GM12878 (cell line): ENCODE measurements at regions not wholly inside any gene's neighbourhood (a gene's known extent, or its start where the extent isn't known, plus 50 kb on each side); places are given as distances from the start of the nearest gene placed in this dataset.

Experiments
- ATAC-seq: fragments of 200-7000 bp; cut with Tn5 transposase; 3 replicates; pipeline ENCODE4 v1.9.1; 2020; ENCODE audit warnings: mild to moderate bottlenecking, moderate library complexity
- BruUV-seq: library from RNA; stranded (reverse); fragments of 400-500 nt; replicated peaks from 2 replicates; lab custom pipeline; 2021; lab: Mats Ljungman, UMichigan
- CTCF ChIA-PET: fragments of 300-600 bp; sonication (Branson Sonifier 250); formaldehyde crosslinking; extraction: SDS; loops from one replicate; lab custom pipeline; 2021; ENCODE audit warnings: inconsistent platforms; lab: Yijun Ruan, JAX
- POLR2A ChIA-PET: fragments of 350-600 bp; formaldehyde crosslinking; extraction: SDS; loops from one replicate; lab custom pipeline; 2021; ENCODE audit warnings: inconsistent platforms; lab: Charles Lee
- RAD21 ChIA-PET: fragments of 300-600 bp; sonication (Branson Sonifier 250); formaldehyde crosslinking; loops from one replicate; lab custom pipeline; 2023; ENCODE audit warnings: antibody characterized with exemption; ENCODE audit not compliant: unreplicated experiment; lab: Charles Lee
- SMC1A ChIA-PET: fragments of 300-600 bp; sonication (Branson Sonifier 250); formaldehyde crosslinking; loops from one replicate; lab custom pipeline; 2023; ENCODE audit not compliant: unreplicated experiment, uncharacterized antibody; lab: Charles Lee
- DNase-seq: peaks from one replicate; pipeline ENCODE4 v3.0.0-alpha.2; 2011; ENCODE audit warnings: low read depth, low spot score
- FAIRE-seq: peaks from 3 replicates; lab custom pipeline; 2011; peaks lifted over from hg19 to GRCh38; lab: Jason Lieb, UNC
- H2AFZ ChIP-seq: 2 replicates; pipeline ENCODE4 v1.6.0; 2011; ENCODE audit warnings: low read depth, low read length, control low read depth; ENCODE audit not compliant: control insufficient read depth
- H3K27ac ChIP-seq: 2 replicates; pipeline ENCODE4 v1.5.1; 2011; ENCODE audit warnings: control low read depth; ENCODE audit not compliant: control insufficient read depth, insufficient read depth
- H3K27me3 ChIP-seq, 2 experiments: replicated peaks in 1 of 2; 2 replicates each; pipeline versions ENCODE4 v1.6.0 to v1.6.1; 2011; ENCODE audit warnings: low read length in 1 of 2; ENCODE audit not compliant: control insufficient read depth in 2 of 2, insufficient read depth in 2 of 2
- H3K36me3 ChIP-seq, 2 experiments: 2 replicates each; pipeline ENCODE4 v1.5.1; 2011; ENCODE audit warnings: low read length in 1 of 2; ENCODE audit not compliant: control insufficient read depth in 2 of 2, insufficient read depth in 2 of 2
- H3K4me1 ChIP-seq: 2 replicates; pipeline ENCODE4 v1.6.1; 2011; ENCODE audit warnings: mild to moderate bottlenecking, low read length, moderate library complexity, mixed read lengths; ENCODE audit not compliant: control insufficient read depth, insufficient read depth
- H3K4me2 ChIP-seq: 2 replicates; pipeline ENCODE4 v1.6.0; 2011; ENCODE audit warnings: control low read depth; ENCODE audit not compliant: control insufficient read depth, insufficient read depth
- H3K4me3 ChIP-seq: fragments of 200-600 bp; sonication (generic); 2 replicates; pipeline ENCODE4 v1.5.1; 2016
- H3K79me2 ChIP-seq: 2 replicates; pipeline ENCODE4 v1.6.0; 2011; ENCODE audit warnings: low read length; ENCODE audit not compliant: control insufficient read depth, insufficient read depth
- H3K9ac ChIP-seq: 2 replicates; pipeline ENCODE4 v1.8.0; 2011; ENCODE audit warnings: low read length, control low read depth, mixed read lengths; ENCODE audit not compliant: control insufficient read depth, insufficient read depth
- H3K9me3 ChIP-seq: replicated peaks from 3 replicates; pipeline ENCODE4 v1.5.1; 2011; ENCODE audit warnings: mild to moderate bottlenecking, low read length; ENCODE audit not compliant: control insufficient read depth, insufficient read depth
- H4K20me1 ChIP-seq: 2 replicates; pipeline ENCODE4 v1.6.0; 2011; ENCODE audit not compliant: control insufficient read depth, insufficient read depth
- BMI1 ChIP-seq: fragments of 450-650 bp; IDR thresholded peaks from 2 replicates; pipeline ENCODE4 v1.6.1; 2016; ENCODE audit warnings: mild to moderate bottlenecking, moderate library complexity, borderline replicate concordance
- CREM ChIP-seq: IDR thresholded peaks from 2 replicates; pipeline ENCODE4 v1.6.1; 2014; ENCODE audit warnings: antibody characterized with exemption, low read depth
- IKZF1 ChIP-seq: fragments of 450-650 bp; conservative IDR thresholded peaks from 2 replicates; pipeline ENCODE4 v1.6.1; 2017; ENCODE audit warnings: antibody characterized with exemption, mild to moderate bottlenecking
- MEF2B ChIP-seq: fragments of 450-650 bp; IDR thresholded peaks from 2 replicates; pipeline ENCODE4 v1.6.1; 2018; ENCODE audit warnings: mild to moderate bottlenecking, moderate library complexity; ENCODE audit not compliant: partially characterized antibody, poor library complexity, severe bottlenecking
- MXI1 ChIP-seq: fragments of 150-350 bp; IDR thresholded peaks from 2 replicates; pipeline ENCODE4 v1.6.1; 2011; ENCODE audit warnings: low read depth, mild to moderate bottlenecking, inconsistent platforms, low read length, improper control_type of control experiment
- NR2C2 ChIP-seq: IDR thresholded peaks from 2 replicates; pipeline ENCODE4 v1.6.1; 2011; ENCODE audit warnings: borderline replicate concordance, low read depth; ENCODE audit not compliant: control insufficient read depth, insufficient read length
- PML ChIP-seq: IDR thresholded peaks from 2 replicates; pipeline ENCODE4 v1.6.1; 2012; ENCODE audit warnings: low read length, inconsistent platforms
- POLR2AphosphoS5 ChIP-seq: IDR thresholded peaks from 2 replicates; pipeline ENCODE4 v1.6.1; 2011; ENCODE audit warnings: mild to moderate bottlenecking, low read length, inconsistent platforms
- RBBP5 ChIP-seq: fragments of 200-600 bp; sonication (generic); conservative IDR thresholded peaks from 2 replicates; pipeline ENCODE4 v1.6.1; 2016
- RCOR1 ChIP-seq: conservative IDR thresholded peaks from 2 replicates; pipeline ENCODE4 v1.6.1; 2012; ENCODE audit warnings: low read depth, low read length, improper control_type of control experiment
- SIN3A ChIP-seq: IDR thresholded peaks from 2 replicates; pipeline ENCODE4 v1.6.1; 2012; ENCODE audit warnings: low read depth, low read length, improper control_type of control experiment
- STAT1 ChIP-seq: fragments of 450-650 bp; conservative IDR thresholded peaks from 2 replicates; pipeline ENCODE4 v1.6.1; 2014; ENCODE audit warnings: antibody characterized with exemption, mild to moderate bottlenecking
- ZNF217 ChIP-seq: fragments of 450-650 bp; IDR thresholded peaks from 2 replicates; pipeline ENCODE4 v1.6.1; 2017; ENCODE audit warnings: antibody characterized with exemption, mild to moderate bottlenecking
- WGBS: methylation state at CpG from one replicate; pipeline ENCODE4 v1.1.6; 2016; ENCODE audit warnings: low lambda C conversion rate; ENCODE audit not compliant: insufficient replicate concordance, insufficient coverage; ENCODE audit errors: missing lambda C conversion rate; 5-methylcytosine and 5-hydroxymethylcytosine counted together
- in situ Hi-C: fragments of 300-500 bp; cut with MboI; formaldehyde crosslinking; loops from 9 replicates; pipeline ENCODE4 v1.14.3; 2018; ENCODE audit warnings: mixed read lengths
- intact Hi-C: fragments of 100-400 bp; cut with micrococcal nuclease; formaldehyde crosslinking; loops from one replicate; pipeline ENCODE4 v1.14.2; 2022; ENCODE audit not compliant: unreplicated experiment
- TF ChIP-seq, protein P1 (sequence below): fragments of 450-650 bp; IDR thresholded peaks from 2 replicates; pipeline ENCODE4 v1.6.1; 2017; ENCODE audit warnings: low read depth, mild to moderate bottlenecking, moderate library complexity
- TF ChIP-seq, protein P2 (sequence below): IDR thresholded peaks from 2 replicates; pipeline ENCODE4 v1.6.1; 2012; ENCODE audit warnings: low read depth, low read length, improper control_type of control experiment
- TF ChIP-seq, protein P3 (sequence below): fragments of 450-650 bp; IDR thresholded peaks from 2 replicates; pipeline ENCODE4 v1.6.1; 2014; ENCODE audit warnings: mild to moderate bottlenecking
- TF ChIP-seq, protein P4 (sequence below): fragments of 450-650 bp; IDR thresholded peaks from 2 replicates; pipeline ENCODE4 v1.6.1; 2016; ENCODE audit warnings: mild to moderate bottlenecking

DNA sequence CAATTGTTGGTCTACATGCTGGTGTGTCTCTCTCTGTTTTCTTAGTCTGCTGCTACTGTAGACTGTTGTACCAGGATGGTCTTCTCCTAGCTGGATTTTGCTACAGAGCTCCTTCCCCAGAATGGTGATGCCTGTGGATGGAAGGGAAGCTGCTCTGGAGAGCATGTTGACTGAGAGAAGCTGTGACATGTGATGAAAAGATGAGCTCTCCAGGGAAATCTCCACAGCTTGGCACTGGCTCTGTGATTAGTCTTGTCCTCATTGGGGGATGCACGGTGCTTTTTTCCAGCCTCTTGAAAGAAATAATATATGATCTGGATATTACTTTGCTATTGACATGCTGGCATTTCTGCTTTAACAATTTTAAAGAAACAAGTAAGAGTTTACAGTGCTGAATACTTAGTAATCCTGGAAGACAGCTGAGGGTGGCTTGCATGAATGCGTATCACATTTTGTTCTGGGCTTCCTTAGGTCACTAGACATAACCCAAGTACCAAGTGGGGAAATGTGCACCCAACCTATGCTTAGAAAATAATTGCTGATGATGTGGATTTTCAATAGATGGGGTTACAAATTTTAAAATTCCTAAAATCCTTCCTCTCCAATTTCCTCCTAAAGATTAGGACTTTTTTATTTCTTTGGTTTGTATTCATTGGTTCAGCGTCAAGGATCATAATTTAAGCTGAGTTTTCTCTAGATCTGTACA lies 849.7 kb downstream of the KCNMA1 start (continued):
- TF ChIP-seq BMI1 (no peak), NR2C2 (no peak)

DNA sequence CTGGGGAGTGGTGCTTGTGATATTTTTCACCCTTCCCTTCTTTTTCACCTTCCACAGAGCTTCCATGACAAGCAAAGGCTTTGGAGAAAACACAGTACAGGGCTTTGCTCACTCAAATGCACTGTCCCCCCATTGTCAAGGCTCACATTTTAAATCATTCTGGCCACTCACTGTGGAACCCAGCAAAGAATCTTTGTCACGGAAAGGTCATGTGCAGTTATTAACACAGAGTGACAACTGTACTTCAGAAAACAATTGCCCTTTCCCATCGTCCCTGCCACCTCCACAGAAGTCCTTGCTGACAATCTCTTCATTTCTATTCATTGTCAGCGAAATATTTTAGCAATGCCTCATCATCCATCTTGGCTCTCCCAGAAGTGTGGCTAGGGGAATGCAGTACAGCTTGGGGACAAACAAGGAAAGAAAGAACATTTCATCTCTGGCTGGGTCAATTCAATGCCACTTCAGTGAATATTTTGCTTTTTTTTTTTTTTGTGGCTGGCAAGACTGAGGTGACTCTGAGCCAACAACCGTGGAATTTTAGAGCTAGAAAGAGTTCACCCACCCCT lies 851.0 kb downstream of the KCNMA1 start:
- Histone ChIP-seq H3K27me3 (no peaks in the 10 kb centered on the region; a peak in 1 of 4 replicates), H3K27ac (no peak overlapping the region), H4K20me1 (no peaks in the 10 kb centered on the region), H3K9me3 (no peaks in the 10 kb centered on the region), H3K4me1 (no peaks in the 10 kb centered on the region), H3K4me3 (no peak overlapping the region), H3K36me3 (no peaks in the 10 kb centered on the region), H3K79me2 (no peaks in the 10 kb centered on the region), H3K4me2 (no peak overlapping the region), H3K9ac (no peak overlapping the region), H2AFZ (no peak overlapping the region)
- in situ Hi-C loops: no loop called here
- ChIA-PET POLR2A (no interaction called here), CTCF (interaction anchor here (0.6 kb wide), 1 partner anchor 117 kb away, joined by 3 read pairs; no protein-coding TSS in a partner anchor), SMC1A (interaction anchor here (2.0 kb wide), 1 partner anchor 10 kb away, joined by 4 read pairs; no protein-coding TSS in a partner anchor), RAD21 (no interaction called here)
- DNase-seq (no peak), ATAC-seq (no peak), FAIRE-seq (no peak)
- WGBS: 25% methylated on average over 4 of the region's 4 CpGs
- intact Hi-C loops: no loop called here
- no TSS peak for BruUV-seq
- TF ChIP-seq, protein P1, sequence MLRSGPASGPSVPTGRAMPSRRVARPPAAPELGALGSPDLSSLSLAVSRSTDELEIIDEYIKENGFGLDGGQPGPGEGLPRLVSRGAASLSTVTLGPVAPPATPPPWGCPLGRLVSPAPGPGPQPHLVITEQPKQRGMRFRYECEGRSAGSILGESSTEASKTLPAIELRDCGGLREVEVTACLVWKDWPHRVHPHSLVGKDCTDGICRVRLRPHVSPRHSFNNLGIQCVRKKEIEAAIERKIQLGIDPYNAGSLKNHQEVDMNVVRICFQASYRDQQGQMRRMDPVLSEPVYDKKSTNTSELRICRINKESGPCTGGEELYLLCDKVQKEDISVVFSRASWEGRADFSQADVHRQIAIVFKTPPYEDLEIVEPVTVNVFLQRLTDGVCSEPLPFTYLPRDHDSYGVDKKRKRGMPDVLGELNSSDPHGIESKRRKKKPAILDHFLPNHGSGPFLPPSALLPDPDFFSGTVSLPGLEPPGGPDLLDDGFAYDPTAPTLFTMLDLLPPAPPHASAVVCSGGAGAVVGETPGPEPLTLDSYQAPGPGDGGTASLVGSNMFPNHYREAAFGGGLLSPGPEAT: no peak
- no peak for TF ChIP-seq ZNF217
- no peak for TF ChIP-seq IKZF1
- TF ChIP-seq, protein P2, sequence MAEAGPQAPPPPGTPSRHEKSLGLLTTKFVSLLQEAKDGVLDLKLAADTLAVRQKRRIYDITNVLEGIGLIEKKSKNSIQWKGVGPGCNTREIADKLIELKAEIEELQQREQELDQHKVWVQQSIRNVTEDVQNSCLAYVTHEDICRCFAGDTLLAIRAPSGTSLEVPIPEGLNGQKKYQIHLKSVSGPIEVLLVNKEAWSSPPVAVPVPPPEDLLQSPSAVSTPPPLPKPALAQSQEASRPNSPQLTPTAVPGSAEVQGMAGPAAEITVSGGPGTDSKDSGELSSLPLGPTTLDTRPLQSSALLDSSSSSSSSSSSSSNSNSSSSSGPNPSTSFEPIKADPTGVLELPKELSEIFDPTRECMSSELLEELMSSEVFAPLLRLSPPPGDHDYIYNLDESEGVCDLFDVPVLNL: no peak
- no peak for TF ChIP-seq STAT1
- no peak for TF ChIP-seq POLR2AphosphoS5
- TF ChIP-seq MEF2B: no peak
- TF ChIP-seq RBBP5: no peak
- TF ChIP-seq RCOR1: no peak
- TF ChIP-seq MXI1: no peak
- TF ChIP-seq SIN3A: no peak
- TF ChIP-seq, protein P3, sequence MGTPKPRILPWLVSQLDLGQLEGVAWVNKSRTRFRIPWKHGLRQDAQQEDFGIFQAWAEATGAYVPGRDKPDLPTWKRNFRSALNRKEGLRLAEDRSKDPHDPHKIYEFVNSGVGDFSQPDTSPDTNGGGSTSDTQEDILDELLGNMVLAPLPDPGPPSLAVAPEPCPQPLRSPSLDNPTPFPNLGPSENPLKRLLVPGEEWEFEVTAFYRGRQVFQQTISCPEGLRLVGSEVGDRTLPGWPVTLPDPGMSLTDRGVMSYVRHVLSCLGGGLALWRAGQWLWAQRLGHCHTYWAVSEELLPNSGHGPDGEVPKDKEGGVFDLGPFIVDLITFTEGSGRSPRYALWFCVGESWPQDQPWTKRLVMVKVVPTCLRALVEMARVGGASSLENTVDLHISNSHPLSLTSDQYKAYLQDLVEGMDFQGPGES: no peak
- TF ChIP-seq CREM: no peak
- no peak for TF ChIP-seq PML
- TF ChIP-seq, protein P4, sequence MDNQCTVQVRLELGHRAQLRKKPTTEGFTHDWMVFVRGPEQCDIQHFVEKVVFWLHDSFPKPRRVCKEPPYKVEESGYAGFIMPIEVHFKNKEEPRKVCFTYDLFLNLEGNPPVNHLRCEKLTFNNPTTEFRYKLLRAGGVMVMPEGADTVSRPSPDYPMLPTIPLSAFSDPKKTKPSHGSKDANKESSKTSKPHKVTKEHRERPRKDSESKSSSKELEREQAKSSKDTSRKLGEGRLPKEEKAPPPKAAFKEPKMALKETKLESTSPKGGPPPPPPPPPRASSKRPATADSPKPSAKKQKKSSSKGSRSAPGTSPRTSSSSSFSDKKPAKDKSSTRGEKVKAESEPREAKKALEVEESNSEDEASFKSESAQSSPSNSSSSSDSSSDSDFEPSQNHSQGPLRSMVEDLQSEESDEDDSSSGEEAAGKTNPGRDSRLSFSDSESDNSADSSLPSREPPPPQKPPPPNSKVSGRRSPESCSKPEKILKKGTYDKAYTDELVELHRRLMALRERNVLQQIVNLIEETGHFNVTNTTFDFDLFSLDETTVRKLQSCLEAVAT: no peak
